MM.1S (cell line): ENCODE measurements at regions not wholly inside any gene's neighbourhood (a gene's known extent, or its start where the extent isn't known, plus 50 kb on each side); places are given as distances from the start of the nearest gene placed in this dataset.

Experiments
- DNase-seq: peaks from one replicate; pipeline ENCODE4 v3.0.0-alpha.2; 2015
- H2AFZ ChIP-seq: fragments of 300-600 bp; sonication (generic); 2 replicates; pipeline ENCODE4 v1.6.0; 2016; ENCODE audit warnings: antibody characterized with exemption, low read length
- H3F3A ChIP-seq: fragments of 300-600 bp; sonication (generic); 2 replicates; pipeline ENCODE4 v1.6.1; 2016; ENCODE audit warnings: mild to moderate bottlenecking, antibody characterized with exemption, low read length, moderate library complexity, mixed read lengths; ENCODE audit not compliant: insufficient read depth
- H3K27ac ChIP-seq: fragments of 300-600 bp; sonication (generic); 2 replicates; pipeline ENCODE4 v1.5.1; 2016; ENCODE audit warnings: mild to moderate bottlenecking, low read length
- H3K27me3 ChIP-seq: fragments of 300-600 bp; sonication (generic); replicated peaks from 2 replicates; pipeline ENCODE4 v1.6.0; 2016; ENCODE audit warnings: low read length; ENCODE audit not compliant: insufficient read depth
- H3K36me3 ChIP-seq: fragments of 300-600 bp; sonication (generic); replicated peaks from 2 replicates; pipeline ENCODE4 v1.6.1; 2016; ENCODE audit warnings: mild to moderate bottlenecking, low read length, mixed read lengths; ENCODE audit not compliant: insufficient read depth
- H3K4me1 ChIP-seq: fragments of 300-600 bp; sonication (generic); 2 replicates; pipeline ENCODE4 v1.6.1; 2016; ENCODE audit warnings: low read length, mixed read lengths
- H3K4me2 ChIP-seq: fragments of 300-600 bp; sonication (generic); 2 replicates; pipeline ENCODE4 v1.6.0; 2016; ENCODE audit warnings: low read depth, low read length
- H3K4me3 ChIP-seq: fragments of 300-600 bp; sonication (generic); 2 replicates; pipeline ENCODE4 v1.5.1; 2016; ENCODE audit warnings: low read length, mixed read lengths
- H3K79me2 ChIP-seq: fragments of 300-600 bp; sonication (generic); 2 replicates; pipeline ENCODE4 v1.6.1; 2016; ENCODE audit warnings: mixed run types, low read length, mixed read lengths
- H3K9ac ChIP-seq: fragments of 300-600 bp; sonication (generic); 2 replicates; pipeline ENCODE4 v1.6.1; 2016; ENCODE audit warnings: low read length, mixed read lengths
- H3K9me2 ChIP-seq: fragments of 300-600 bp; sonication (generic); replicated peaks from 2 replicates; pipeline ENCODE4 v1.6.1; 2016; ENCODE audit warnings: mild to moderate bottlenecking, low read length, mixed read lengths; ENCODE audit not compliant: insufficient read depth
- H3K9me3 ChIP-seq: fragments of 300-600 bp; sonication (generic); replicated peaks from 2 replicates; pipeline ENCODE4 v1.6.1; 2016; ENCODE audit warnings: mild to moderate bottlenecking, low read length, mixed read lengths; ENCODE audit not compliant: insufficient read depth
- H4K20me1 ChIP-seq: fragments of 300-600 bp; sonication (generic); 2 replicates; pipeline ENCODE4 v1.6.1; 2016; ENCODE audit warnings: mild to moderate bottlenecking, low read length, moderate library complexity, mixed read lengths; ENCODE audit not compliant: insufficient read depth
- CTCF ChIP-seq: fragments of 300-600 bp; sonication (generic); IDR thresholded peaks from 2 replicates; pipeline ENCODE4 v1.5.1; 2016; ENCODE audit warnings: antibody characterized with exemption, low read length, mixed read lengths
- EZH2 ChIP-seq: fragments of 300-600 bp; sonication (generic); optimal IDR thresholded peaks from 2 replicates; pipeline ENCODE3; 2017; ENCODE audit warnings: low read depth, mild to moderate bottlenecking, antibody characterized with exemption, low read length, mixed read lengths
- EZH2phosphoT487 ChIP-seq: fragments of 300-600 bp; sonication (generic); IDR thresholded peaks from 2 replicates; pipeline ENCODE4 v1.6.1; 2018; ENCODE audit warnings: antibody characterized with exemption, low read length

DNA sequence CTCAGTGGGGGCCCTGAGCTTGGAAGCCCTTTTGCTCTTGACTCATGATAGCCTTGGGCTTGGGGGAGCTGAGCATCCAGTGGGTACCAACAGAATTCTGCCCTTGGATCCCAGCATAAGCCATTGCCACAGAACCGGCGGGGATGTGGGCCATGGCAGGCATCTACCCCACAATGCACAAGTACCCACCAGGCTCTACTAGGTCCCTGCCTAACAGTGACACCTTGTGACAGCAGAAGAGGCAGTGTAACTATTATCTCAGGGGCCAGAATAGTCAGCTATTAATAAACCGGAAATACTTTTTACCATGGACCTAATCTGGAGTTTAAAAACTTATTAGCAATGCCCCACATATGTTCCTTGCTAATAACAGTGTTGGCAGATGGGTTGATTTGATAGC, 397.2 kb downstream of the TMEM182 start:
- Histone ChIP-seq H3F3A (no peaks in the 10 kb centered on the region), H3K9me2 (no peaks in the 10 kb centered on the region), H2AFZ (no peak overlapping the region), H3K9ac (no peak overlapping the region), H3K27ac (no peak overlapping the region), H3K9me3 (no peaks in the 10 kb centered on the region), H3K4me1 (no peaks in the 10 kb centered on the region), H3K79me2 (no peaks in the 10 kb centered on the region), H3K4me2 (no peak overlapping the region), H3K27me3 (no peaks in the 10 kb centered on the region), H3K36me3 (no peaks in the 10 kb centered on the region), H4K20me1 (no peaks in the 10 kb centered on the region), H3K4me3 (no peak overlapping the region)
- peak; percentile 31 for TF ChIP-seq CTCF
- no peak for TF ChIP-seq EZH2phosphoT487
- TF ChIP-seq EZH2: no peak
- peak; percentile 28 for DNase-seq

GRCh38 chr2:103161456-103162289, 399.8 kb downstream of the TMEM182 start:
- Histone ChIP-seq H4K20me1 (no peaks in the 10 kb centered on the region), H3K9ac (no peak overlapping the region), H3K27me3 (no peaks in the 10 kb centered on the region), H3F3A (no peaks in the 10 kb centered on the region), H3K27ac (no peak overlapping the region), H3K4me3 (no peak overlapping the region), H3K9me3 (no peaks in the 10 kb centered on the region), H3K4me1 (no peaks in the 10 kb centered on the region), H3K36me3 (no peaks in the 10 kb centered on the region), H3K4me2 (no peak overlapping the region), H3K9me2 (no peaks in the 10 kb centered on the region), H2AFZ (no peak overlapping the region), H3K79me2 (no peaks in the 10 kb centered on the region)
- no peak for TF ChIP-seq EZH2phosphoT487
- peak; percentile 85 for TF ChIP-seq CTCF
- no peak for TF ChIP-seq EZH2
- DNase-seq: peak; percentile 61

DNA sequence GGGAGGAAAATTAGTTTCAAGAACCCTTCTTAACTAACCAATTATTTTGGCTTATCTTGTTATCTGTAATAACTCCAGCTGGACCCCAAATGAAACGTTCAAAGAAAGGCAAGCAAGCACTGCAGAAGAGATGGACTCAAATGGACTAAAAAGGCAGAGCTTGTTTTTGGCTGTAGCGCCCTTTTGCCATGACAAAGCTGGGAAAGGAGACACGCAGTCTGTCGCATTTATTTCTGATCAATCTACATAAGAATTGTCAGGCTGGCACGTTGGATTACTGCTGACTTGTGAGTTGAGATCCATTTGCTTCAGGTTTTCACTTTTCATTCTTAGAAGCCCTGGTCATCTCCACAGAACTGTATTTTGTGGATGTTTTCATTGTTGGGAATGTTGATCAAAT, 402.9 kb downstream of the TMEM182 start:
- no peak overlapping the region for H3K4me3 ChIP-seq
- H3F3A ChIP-seq: no peaks in the 10 kb centered on the region
- H3K4me1 ChIP-seq: no peaks in the 10 kb centered on the region
- no peak overlapping the region for H2AFZ ChIP-seq
- no peak overlapping the region for H3K27ac ChIP-seq
- TF ChIP-seq CTCF: no peak
- no peak for TF ChIP-seq EZH2phosphoT487
- no peak for TF ChIP-seq EZH2
- no peaks in the 10 kb centered on the region for H3K79me2 ChIP-seq
- no peak overlapping the region for H3K9ac ChIP-seq
- H3K27me3 ChIP-seq: no peaks in the 10 kb centered on the region
- no peaks in the 10 kb centered on the region for H3K9me3 ChIP-seq
- H3K4me2 ChIP-seq: no peak overlapping the region
- no peaks in the 10 kb centered on the region for H3K36me3 ChIP-seq
- no peak for DNase-seq
- no peaks in the 10 kb centered on the region for H4K20me1 ChIP-seq
- no peaks in the 10 kb centered on the region for H3K9me2 ChIP-seq
